Cardiac muscle cell (in vitro differentiated cells and primary cell): ENCODE measurements at regions not wholly inside any gene's neighbourhood (a gene's known extent, or its start where the extent isn't known, plus 50 kb on each side); places are given as distances from the start of the nearest gene placed in this dataset.
"Not testable (repeated sequence)": the region's sequence is repeated elsewhere in the genome, so short reads cannot be mapped to it uniquely, and the experiment has no call there.

ENCODE experiments used
- DNase-seq, 2 donors: peaks; one replicate each; pipeline versions ENCODE4 v3.0.0 to v3.0.0-alpha.2; 2010 to 2017; ENCODE audit warnings: low read depth in 1 of 2, low spot score in 1 of 2
- H3K27ac ChIP-seq: fragments of 200-600 bp; sonication (generic); 2 replicates; pipeline ENCODE4 v1.5.1; 2016
- H3K27me3 ChIP-seq: fragments of 200-600 bp; sonication (generic); 2 replicates; pipeline ENCODE4 v1.6.0; 2016; ENCODE audit warnings: control low read depth
- H3K36me3 ChIP-seq: fragments of 200-600 bp; sonication (generic); 2 replicates; pipeline ENCODE4 v1.5.1; 2016; ENCODE audit warnings: control low read depth
- H3K4me1 ChIP-seq: fragments of 200-600 bp; sonication (generic); 2 replicates; pipeline ENCODE4 v1.8.1; 2017; ENCODE audit warnings: low read depth, mild to moderate bottlenecking, mixed run types
- H3K4me3 ChIP-seq: fragments of 200-600 bp; sonication (generic); 2 replicates; pipeline ENCODE4 v1.5.1; 2016; ENCODE audit warnings: mild to moderate bottlenecking
- H3K9me3 ChIP-seq: fragments of 200-600 bp; sonication (generic); 2 replicates; pipeline ENCODE4 v1.5.1; 2017; ENCODE audit warnings: low read depth, mild to moderate bottlenecking, control low read depth
- CTCF ChIP-seq: IDR thresholded peaks from 2 replicates; pipeline ENCODE4 v1.5.1; 2012; ENCODE audit warnings: low read depth, mild to moderate bottlenecking, low read length

- no peak for TF ChIP-seq CTCF
- Histone ChIP-seq H3K4me1 (peaks cover 16% of the 10 kb centered on the region), H3K9me3 (no peaks in the 10 kb centered on the region), H3K27me3 (no peaks in the 10 kb centered on the region), H3K36me3 (no peaks in the 10 kb centered on the region), H3K27ac (no peak overlapping the region), H3K4me3 (no peak overlapping the region)
- DNase-seq = peak in 1 of 2 donors; percentile 17
Measured at GRCh38 chr12:5102261-5102789, 58.6 kb downstream of the KCNA5 start.

GRCh38 chr12:5102806-5103205 is 59.1 kb downstream of the KCNA5 start:
- TF ChIP-seq CTCF = no peak
- H3K27ac ChIP-seq = no peak overlapping the region
- no peak overlapping the region for H3K4me3 ChIP-seq
- H3K9me3 ChIP-seq = no peaks in the 10 kb centered on the region
- no peak for DNase-seq
- H3K36me3 ChIP-seq = no peaks in the 10 kb centered on the region
- H3K4me1 ChIP-seq = peaks cover 16% of the 10 kb centered on the region
- no peaks in the 10 kb centered on the region for H3K27me3 ChIP-seq

GRCh38 chr12:5110345-5110744 is 66.7 kb downstream of the KCNA5 start:
- no peak for TF ChIP-seq CTCF

GRCh38 chr12:5114436-5114835 is 70.8 kb downstream of the KCNA5 start:
- no peak for DNase-seq
- Histone ChIP-seq H3K27me3 (no peaks in the 10 kb centered on the region), H3K27ac (no peak overlapping the region), H3K4me1 (peaks cover 16% of the 10 kb centered on the region), H3K36me3 (no peaks in the 10 kb centered on the region), H3K4me3 (no peak overlapping the region), H3K9me3 (no peaks in the 10 kb centered on the region)
- TF ChIP-seq CTCF = no peak

More at GRCh38 chr12:5110345-5110744, 66.7 kb downstream of the KCNA5 start:
- no peak overlapping the region for H3K27ac ChIP-seq
- no peaks in the 10 kb centered on the region for H3K36me3 ChIP-seq
- no peak for DNase-seq
- H3K4me1 ChIP-seq = peaks cover 16% of the 10 kb centered on the region
- no peaks in the 10 kb centered on the region for H3K27me3 ChIP-seq
- no peaks in the 10 kb centered on the region for H3K9me3 ChIP-seq
- H3K4me3 ChIP-seq = no peak overlapping the region

GRCh38 chr12:5121784-5122183 is 78.1 kb downstream of the KCNA5 start:
- not testable (repeated sequence) for DNase-seq, H3K4me3 ChIP-seq

GRCh38 chr12:5122256-5122831 is 78.7 kb downstream of the KCNA5 start:
- DNase-seq, H3K27me3 ChIP-seq, H3K36me3 ChIP-seq, H3K4me1 ChIP-seq, H3K9me3 ChIP-seq: not testable (repeated sequence)
- H3K4me3 ChIP-seq = peak overlapping the region; percentile 34
- H3K27ac ChIP-seq = peak overlapping the region; percentile 21

More at GRCh38 chr12:5121784-5122183, 78.1 kb downstream of the KCNA5 start:
- H3K27me3 ChIP-seq, H3K27ac ChIP-seq, H3K9me3 ChIP-seq, H3K4me1 ChIP-seq, H3K36me3 ChIP-seq: not testable (repeated sequence)
